Neural progenitor cell (in vitro differentiated cells): ENCODE measurements at regions not wholly inside any gene's neighbourhood (a gene's known extent, or its start where the extent isn't known, plus 50 kb on each side); places are given as distances from the start of the nearest gene placed in this dataset.

Experiments
- EZH2 ChIP-seq: fragments of 200-600 bp; sonication (generic); IDR thresholded peaks from 2 replicates; pipeline ENCODE4 v1.6.1; 2017; ENCODE audit warnings: antibody characterized with exemption, mild to moderate bottlenecking, moderate library complexity
- TF ChIP-seq, protein P1 (sequence below): fragments of 200-600 bp; sonication (generic); IDR thresholded peaks from 2 replicates; pipeline ENCODE4 v1.5.1; 2017; ENCODE audit warnings: antibody characterized with exemption, mild to moderate bottlenecking

DNA sequence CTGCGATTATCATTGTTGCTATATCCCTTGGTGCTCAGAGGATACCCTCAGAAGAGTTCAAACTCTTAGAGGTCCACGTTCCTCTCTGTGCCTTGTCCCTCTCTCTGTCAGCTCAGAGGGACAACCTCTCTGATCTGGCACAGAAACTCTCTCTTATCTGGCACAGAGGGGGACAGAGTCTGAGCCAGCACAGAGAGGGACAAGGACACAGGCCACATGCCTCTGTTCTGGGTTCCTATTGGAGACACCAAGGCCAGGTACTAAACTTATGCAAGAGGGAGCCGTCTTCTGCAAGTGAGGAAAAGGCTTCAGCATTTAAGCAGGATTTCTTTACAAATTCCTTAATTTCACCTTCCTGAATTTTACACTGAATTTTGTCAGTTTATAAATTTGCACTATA is 565.2 kb downstream of the TOX3 start:
- TF ChIP-seq, protein P1, sequence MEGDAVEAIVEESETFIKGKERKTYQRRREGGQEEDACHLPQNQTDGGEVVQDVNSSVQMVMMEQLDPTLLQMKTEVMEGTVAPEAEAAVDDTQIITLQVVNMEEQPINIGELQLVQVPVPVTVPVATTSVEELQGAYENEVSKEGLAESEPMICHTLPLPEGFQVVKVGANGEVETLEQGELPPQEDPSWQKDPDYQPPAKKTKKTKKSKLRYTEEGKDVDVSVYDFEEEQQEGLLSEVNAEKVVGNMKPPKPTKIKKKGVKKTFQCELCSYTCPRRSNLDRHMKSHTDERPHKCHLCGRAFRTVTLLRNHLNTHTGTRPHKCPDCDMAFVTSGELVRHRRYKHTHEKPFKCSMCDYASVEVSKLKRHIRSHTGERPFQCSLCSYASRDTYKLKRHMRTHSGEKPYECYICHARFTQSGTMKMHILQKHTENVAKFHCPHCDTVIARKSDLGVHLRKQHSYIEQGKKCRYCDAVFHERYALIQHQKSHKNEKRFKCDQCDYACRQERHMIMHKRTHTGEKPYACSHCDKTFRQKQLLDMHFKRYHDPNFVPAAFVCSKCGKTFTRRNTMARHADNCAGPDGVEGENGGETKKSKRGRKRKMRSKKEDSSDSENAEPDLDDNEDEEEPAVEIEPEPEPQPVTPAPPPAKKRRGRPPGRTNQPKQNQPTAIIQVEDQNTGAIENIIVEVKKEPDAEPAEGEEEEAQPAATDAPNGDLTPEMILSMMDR = no peak
- no peak for TF ChIP-seq EZH2
